CD4-positive, alpha-beta T cell (primary cell): ENCODE measurements at regions not wholly inside any gene's neighbourhood (a gene's known extent, or its start where the extent isn't known, plus 50 kb on each side); places are given as distances from the start of the nearest gene placed in this dataset.

Experiments
- ATAC-seq: fragments of 200-7000 bp; cut with Tn5 transposase; one replicate; pipeline ENCODE4 v1.10.0; 2022; ENCODE audit warnings: mild to moderate bottlenecking; ENCODE audit not compliant: poor library complexity
- CTCF ChIA-PET: fragments of 350-600 bp; sonication (Branson Sonifier 250); formaldehyde crosslinking; loops from one replicate; lab custom pipeline; 2021; ENCODE audit warnings: antibody characterized with exemption, inconsistent platforms; lab: Charles Lee
- POLR2A ChIA-PET: fragments of 350-600 bp; sonication (Branson Sonifier 250); formaldehyde crosslinking; loops from one replicate; lab custom pipeline; 2021; ENCODE audit warnings: antibody characterized with exemption, inconsistent platforms; lab: Charles Lee
- DNase-seq, 14 experiments: peaks; one replicate each; pipeline ENCODE4 v3.0.0-alpha.2; 2013 to 2020; ENCODE audit warnings: mixed read lengths in 2 of 14
- H3K27ac ChIP-seq, 2 donors: one replicate each; pipeline versions ENCODE4 v1.5.1 to v1.7.0; 2013; ENCODE audit warnings: low read length in 2 of 2, low read depth in 1 of 2, mild to moderate bottlenecking in 1 of 2
- H3K27me3 ChIP-seq, 2 experiments: 1 replicate in 1 of 2; 2 replicates in 1 of 2; pipeline versions ENCODE4 v1.6.1 to v1.7.0; 2013; ENCODE audit warnings: low read length in 2 of 2, control low read depth in 1 of 2, mild to moderate bottlenecking in 1 of 2, moderate library complexity in 1 of 2; ENCODE audit not compliant: insufficient read depth in 2 of 2, control insufficient read depth in 1 of 2
- H3K36me3 ChIP-seq: one replicate; pipeline ENCODE4 v1.6.1; 2013; ENCODE audit warnings: low read length, control low read depth; ENCODE audit not compliant: insufficient read depth
- H3K4me1 ChIP-seq: one replicate; pipeline ENCODE4 v1.6.1; 2013; ENCODE audit warnings: low read length, control low read depth; ENCODE audit not compliant: insufficient read depth
- H3K4me3 ChIP-seq: one replicate; pipeline ENCODE4 v1.5.1; 2013; ENCODE audit warnings: mild to moderate bottlenecking, low read length, moderate library complexity
- H3K9me3 ChIP-seq, 2 experiments: 1 replicate in 1 of 2; 2 replicates in 1 of 2; pipeline versions ENCODE4 v1.6.1 to v1.7.0; 2013; ENCODE audit warnings: low read length in 2 of 2, mild to moderate bottlenecking in 2 of 2, control low read depth in 1 of 2, moderate library complexity in 1 of 2; ENCODE audit not compliant: control insufficient read depth in 1 of 2, insufficient read depth in 1 of 2
- H3K27ac Mint-ChIP-seq: one replicate; pipeline ENCODE4 v1.8.0; 2020; ENCODE audit warnings: mixed read lengths
- H3K27me3 Mint-ChIP-seq: one replicate; pipeline ENCODE4 v1.8.0; 2021; ENCODE audit warnings: mixed read lengths
- H3K36me3 Mint-ChIP-seq: one replicate; pipeline ENCODE4 v1.8.0; 2021; ENCODE audit warnings: low read depth, mixed read lengths
- H3K4me1 Mint-ChIP-seq: one replicate; pipeline ENCODE4 v1.8.0; 2021; ENCODE audit warnings: low read depth, mixed read lengths
- H3K4me3 Mint-ChIP-seq: one replicate; pipeline ENCODE4 v1.8.0; 2020; ENCODE audit warnings: mild to moderate bottlenecking, mixed read lengths
- H3K9me3 Mint-ChIP-seq: one replicate; pipeline ENCODE4 v1.8.0; 2020; ENCODE audit warnings: mixed read lengths
- CTCF ChIP-seq: fragments of 200-600 bp; IDR thresholded peaks from one replicate; pipeline ENCODE4 v1.8.0; 2022; ENCODE audit warnings: antibody characterized with exemption, mild to moderate bottlenecking
- intact Hi-C, 2 experiments: fragments of 100-400 bp; cut with DNase I in 1 of 2; cut with micrococcal nuclease in 1 of 2; formaldehyde crosslinking; loops; one replicate each; pipeline versions ENCODE4 v1.15.1 to v1.9.0; 2023 to 2025; cut with DNase I, micrococcal nuclease

DNA sequence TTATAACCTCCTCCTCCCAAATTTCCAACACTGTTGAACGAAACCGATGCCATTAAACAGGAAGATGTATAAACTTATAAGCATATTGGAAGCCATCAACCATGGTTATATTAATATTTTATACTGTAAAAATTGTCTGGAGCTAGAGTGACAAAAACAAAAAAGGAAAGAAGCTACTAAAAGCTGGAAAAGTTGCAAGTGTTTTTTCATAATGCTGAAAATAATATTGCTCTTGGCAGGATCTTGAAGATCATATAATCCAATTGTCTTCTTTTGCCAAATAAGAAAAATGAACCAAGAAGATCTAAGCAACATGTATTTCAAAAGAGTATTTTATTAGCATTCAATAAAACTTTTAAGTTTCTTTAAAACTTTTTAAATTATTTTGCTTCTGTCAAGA, 268.9 kb upstream of the HSF2 start:
- CTCF ChIA-PET: no interaction called here
- no peaks in the 10 kb centered on the region for H3K9me3 Mint-ChIP-seq

GRCh38 chr6:122136386-122136785, 263.1 kb upstream of the HSF2 start:
- H3K9me3 ChIP-seq: no peaks in the 10 kb centered on the region
- intact Hi-C loops: no loop called here
- no peaks in the 10 kb centered on the region for H3K36me3 Mint-ChIP-seq
- TF ChIP-seq CTCF: no peak
- H3K4me1 Mint-ChIP-seq: no peaks in the 10 kb centered on the region
- no peak for DNase-seq
- H3K4me3 Mint-ChIP-seq: no peak overlapping the region
- no peaks in the 10 kb centered on the region for H3K27me3 Mint-ChIP-seq
- H3K9me3 Mint-ChIP-seq: no peaks in the 10 kb centered on the region
- ChIA-PET POLR2A (no interaction called here), CTCF (no interaction called here)
- H3K27ac Mint-ChIP-seq: no peak overlapping the region
- H3K36me3 ChIP-seq: no peaks in the 10 kb centered on the region
- no peak overlapping the region for H3K4me3 ChIP-seq
- no peaks in the 10 kb centered on the region for H3K27me3 ChIP-seq
- no peaks in the 10 kb centered on the region for H3K4me1 ChIP-seq
- H3K27ac ChIP-seq: no peak overlapping the region
- ATAC-seq: no peak

More for the DNA sequence above, 268.9 kb upstream of the HSF2 start:
- H3K4me3 Mint-ChIP-seq: no peak overlapping the region
- intact Hi-C loops: no loop called here
- H3K4me3 ChIP-seq: no peak overlapping the region
- no peaks in the 10 kb centered on the region for H3K36me3 Mint-ChIP-seq
- DNase-seq (no peak), ATAC-seq (no peak)
- H3K4me1 Mint-ChIP-seq: no peaks in the 10 kb centered on the region
- H3K4me1 ChIP-seq: no peaks in the 10 kb centered on the region
- H3K36me3 ChIP-seq: no peaks in the 10 kb centered on the region
- TF ChIP-seq CTCF: no peak
- no peak overlapping the region for H3K27ac Mint-ChIP-seq
- POLR2A ChIA-PET: no interaction called here
- H3K9me3 ChIP-seq: no peaks in the 10 kb centered on the region
- no peaks in the 10 kb centered on the region for H3K27me3 ChIP-seq
- H3K27me3 Mint-ChIP-seq: no peaks in the 10 kb centered on the region
- H3K27ac ChIP-seq: no peak overlapping the region

- ATAC-seq (no peak), DNase-seq (no peak)
- no peak overlapping the region for H3K4me3 Mint-ChIP-seq
- Histone ChIP-seq H3K9me3 (no peaks in the 10 kb centered on the region), H3K27ac (no peak overlapping the region), H3K4me3 (no peak overlapping the region), H3K4me1 (no peaks in the 10 kb centered on the region), H3K36me3 (no peaks in the 10 kb centered on the region), H3K27me3 (no peaks in the 10 kb centered on the region)
- H3K4me1 Mint-ChIP-seq: no peaks in the 10 kb centered on the region
- ChIA-PET POLR2A (no interaction called here), CTCF (no interaction called here)
- H3K27me3 Mint-ChIP-seq: no peaks in the 10 kb centered on the region
- H3K36me3 Mint-ChIP-seq: no peaks in the 10 kb centered on the region
- no peak for TF ChIP-seq CTCF
- intact Hi-C loops: no loop called here
- H3K27ac Mint-ChIP-seq: no peak overlapping the region
- H3K9me3 Mint-ChIP-seq: no peaks in the 10 kb centered on the region
Measured at GRCh38 chr6:122140031-122140430, 259.4 kb upstream of the HSF2 start.
